A549 (cell line): ENCODE measurements at regions not wholly inside any gene's neighbourhood (a gene's known extent, or its start where the extent isn't known, plus 50 kb on each side); places are given as distances from the start of the nearest gene placed in this dataset.
A peak's percentile ranks its signal among the peaks of the same experiment; 100 is the strongest.
"Not testable (repeated sequence)": the region's sequence is repeated elsewhere in the genome, so short reads cannot be mapped to it uniquely, and the experiment has no call there.

ENCODE experiments used
- ATAC-seq, 2 experiments: fragments of 200-7000 bp in 1 of 2; fragments of >200 bp in 1 of 2; cut with Nextera tagmentation in 1 of 2; cut with Tn5 transposase in 1 of 2; 3 replicates each; pipeline versions ENCODE4 v1.8.0 to v1.9.1; 2018 to 2020; ENCODE audit warnings: mild to moderate bottlenecking in 1 of 2, moderate library complexity in 1 of 2
- CTCF ChIA-PET: fragments of 300-600 bp; sonication (Branson Sonifier 250); formaldehyde crosslinking; extraction: SDS; loops from one replicate; lab custom pipeline; 2021; ENCODE audit warnings: antibody characterized with exemption, inconsistent platforms; lab: Yijun Ruan, JAX
- POLR2A ChIA-PET: fragments of 350-600 bp; formaldehyde crosslinking; extraction: SDS; loops from one replicate; lab custom pipeline; 2021; ENCODE audit warnings: antibody characterized with exemption, inconsistent platforms; lab: Yijun Ruan, JAX
- DNase-seq, 2 experiments: peaks; one replicate each; pipeline versions ENCODE4 v3.0.0 to v3.0.0-alpha.2; 2011 to 2016; ENCODE audit warnings: low read depth in 1 of 2, low spot score in 1 of 2
- FAIRE-seq: peaks from 2 replicates; lab custom pipeline; 2011; peaks lifted over from hg19 to GRCh38; lab: Jason Lieb, UNC
- H3K27ac ChIP-seq, 2 experiments: fragments of >200 bp; sonication (Bioruptor Twin); formaldehyde crosslinking; 3 replicates each; pipeline ENCODE4 v1.5.1; 2016 to 2017
- H3K4me1 ChIP-seq: fragments of >200 bp; sonication (Bioruptor Twin); formaldehyde crosslinking; 3 replicates; pipeline ENCODE4 v1.6.1; 2016
- H3K4me2 ChIP-seq: fragments of >200 bp; sonication (Bioruptor Twin); formaldehyde crosslinking; 3 replicates; pipeline ENCODE4 v1.6.1; 2016
- H3K4me3 ChIP-seq: fragments of >200 bp; sonication (Bioruptor Twin); formaldehyde crosslinking; 3 replicates; pipeline ENCODE4 v1.5.1; 2016
- H3K9me3 ChIP-seq: fragments of >200 bp; sonication (Bioruptor Twin); formaldehyde crosslinking; 3 replicates; pipeline ENCODE4 v1.6.1; 2016
- RAD21 ChIP-seq, 2 experiments: fragments of >200 bp in 1 of 2; sonication (Bioruptor Twin) in 1 of 2; formaldehyde crosslinking in 1 of 2; IDR thresholded peaks in 1 of 2; conservative IDR thresholded peaks in 1 of 2; 2 replicates in 1 of 2; 3 replicates in 1 of 2; pipeline ENCODE4 v1.6.1; 2012 to 2018; ENCODE audit warnings: inconsistent platforms in 1 of 2
- RNF2 ChIP-seq: fragments of 200-600 bp; sonication (generic); IDR thresholded peaks from 2 replicates; pipeline ENCODE4 v1.6.1; 2016; ENCODE audit warnings: low read depth, mild to moderate bottlenecking, antibody characterized with exemption, moderate library complexity, borderline replicate concordance
- SMC3 ChIP-seq: fragments of >200 bp; sonication (Bioruptor Twin); formaldehyde crosslinking; IDR thresholded peaks from 3 replicates; pipeline ENCODE4 v1.6.1; 2018; ENCODE audit warnings: inconsistent platforms
- WGBS: methylation state at CpG from one replicate; pipeline ENCODE4 v1.1.6; 2017; ENCODE audit errors: missing lambda C conversion rate; 5-methylcytosine and 5-hydroxymethylcytosine counted together
- TF ChIP-seq, protein P1 (sequence below): fragments of >200 bp; sonication (Bioruptor Twin); formaldehyde crosslinking; IDR thresholded peaks from 3 replicates; pipeline ENCODE4 v1.5.1; 2016

GRCh38 chr11:3583476-3583875 is 58.3 kb downstream of the ART5 start:
- DNase-seq, H3K4me3 ChIP-seq, POLR2A ChIA-PET, H3K9me3 ChIP-seq, H3K4me2 ChIP-seq, CTCF ChIA-PET, H3K4me1 ChIP-seq, ATAC-seq, FAIRE-seq, H3K27ac ChIP-seq: not testable (repeated sequence)
- 9% methylated on average over 2 of the region's 2 CpGs for WGBS

DNA sequence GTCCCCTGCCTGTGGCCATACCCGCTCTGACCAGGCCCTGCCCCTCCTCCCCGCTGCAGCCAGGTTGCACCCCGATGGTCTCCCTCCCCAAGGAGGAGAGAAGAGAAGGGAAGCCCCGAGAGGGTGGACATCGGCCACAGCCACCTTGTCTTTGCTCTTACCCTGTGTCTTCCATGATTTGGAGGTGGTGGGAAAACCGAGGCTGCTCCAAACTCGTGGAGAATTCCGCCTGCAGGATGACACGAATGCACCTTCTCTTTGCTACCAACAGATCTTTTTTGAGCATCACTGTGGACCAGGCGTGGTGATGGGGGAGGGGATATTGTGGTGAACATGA is 60.4 kb downstream of the ART5 start:
- H3K4me1 ChIP-seq, H3K4me3 ChIP-seq, H3K9me3 ChIP-seq, DNase-seq, POLR2A ChIA-PET, H3K27ac ChIP-seq, FAIRE-seq, ATAC-seq: not testable (repeated sequence)
- H3K4me2 ChIP-seq = peak overlapping the region; percentile 99
- CTCF ChIA-PET = interaction anchor here (0.7 to 1.5 kb wide), 12 partner anchors 8 to 395 kb away, joined by 3 to 8 read pairs (median 3); no protein-coding TSS in a partner anchor
- WGBS = 6% methylated on average over 9 of the region's 10 CpGs

DNA sequence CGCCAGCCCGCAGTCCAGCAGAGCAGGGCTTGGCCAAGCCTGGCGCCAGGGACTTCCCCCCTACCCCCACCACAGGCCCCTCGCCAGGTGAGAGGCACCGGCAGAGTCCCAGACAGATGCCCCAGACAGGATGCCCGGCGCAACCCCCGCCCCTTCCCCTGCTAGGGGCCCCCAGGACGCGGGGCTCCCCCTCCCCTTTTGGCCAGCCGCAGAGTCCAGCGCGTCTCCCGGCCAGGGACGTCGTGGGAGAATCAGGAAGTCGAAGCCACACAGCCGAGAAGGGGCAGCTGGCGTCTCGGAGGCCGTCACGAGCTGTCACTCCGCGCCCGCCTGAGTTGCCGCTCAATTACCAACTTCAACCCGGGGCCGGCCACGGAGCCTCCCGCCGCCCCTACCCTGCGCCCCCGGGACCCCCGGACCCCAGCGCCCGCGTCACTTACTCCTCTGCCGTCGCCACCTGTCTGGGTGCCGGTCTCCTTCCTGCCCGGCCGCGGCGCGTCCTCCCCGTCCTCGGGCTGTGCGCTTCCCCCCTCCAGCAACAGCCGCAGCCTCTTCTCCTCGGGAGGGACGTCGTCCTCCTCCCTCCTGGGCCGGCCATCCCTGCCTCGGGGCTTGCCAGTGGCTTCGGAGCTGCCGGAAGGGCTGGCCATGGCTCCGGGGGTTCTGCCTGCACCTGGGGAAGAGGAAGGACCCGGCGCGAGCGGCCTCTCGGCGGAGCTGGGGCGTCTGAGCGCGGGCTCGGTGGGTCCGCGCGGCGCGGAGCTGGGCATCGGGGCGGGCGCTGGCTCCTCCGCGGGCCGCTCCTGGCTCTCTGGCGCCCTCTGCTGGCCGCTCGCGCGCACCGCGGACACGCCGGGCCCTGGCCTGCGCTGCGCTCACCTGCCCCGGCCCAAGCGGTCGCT is 61.1 kb downstream of the ART5 start:
- POLR2A ChIA-PET, FAIRE-seq, H3K4me1 ChIP-seq, H3K9me3 ChIP-seq: not testable (repeated sequence)
- DNase-seq (peak in 1 of 2 experiments; percentile 28), ATAC-seq (peak; percentile 80 to 99)
- Histone ChIP-seq H3K4me2 (peak overlapping the region; percentile 99), H3K4me3 (peak overlapping the region; percentile 52), H3K27ac (peak overlapping the region; percentile 48 to 73; a peak in 4 of 6 replicates)
- CTCF ChIA-PET = interaction anchor here (0.6 to 1.5 kb wide), 11 partner anchors 11 to 396 kb away, joined by 3 to 8 read pairs (median 3); no protein-coding TSS in a partner anchor
- 3% methylated on average over 34 of the region's 92 CpGs for WGBS
- TF ChIP-seq, protein P1, sequence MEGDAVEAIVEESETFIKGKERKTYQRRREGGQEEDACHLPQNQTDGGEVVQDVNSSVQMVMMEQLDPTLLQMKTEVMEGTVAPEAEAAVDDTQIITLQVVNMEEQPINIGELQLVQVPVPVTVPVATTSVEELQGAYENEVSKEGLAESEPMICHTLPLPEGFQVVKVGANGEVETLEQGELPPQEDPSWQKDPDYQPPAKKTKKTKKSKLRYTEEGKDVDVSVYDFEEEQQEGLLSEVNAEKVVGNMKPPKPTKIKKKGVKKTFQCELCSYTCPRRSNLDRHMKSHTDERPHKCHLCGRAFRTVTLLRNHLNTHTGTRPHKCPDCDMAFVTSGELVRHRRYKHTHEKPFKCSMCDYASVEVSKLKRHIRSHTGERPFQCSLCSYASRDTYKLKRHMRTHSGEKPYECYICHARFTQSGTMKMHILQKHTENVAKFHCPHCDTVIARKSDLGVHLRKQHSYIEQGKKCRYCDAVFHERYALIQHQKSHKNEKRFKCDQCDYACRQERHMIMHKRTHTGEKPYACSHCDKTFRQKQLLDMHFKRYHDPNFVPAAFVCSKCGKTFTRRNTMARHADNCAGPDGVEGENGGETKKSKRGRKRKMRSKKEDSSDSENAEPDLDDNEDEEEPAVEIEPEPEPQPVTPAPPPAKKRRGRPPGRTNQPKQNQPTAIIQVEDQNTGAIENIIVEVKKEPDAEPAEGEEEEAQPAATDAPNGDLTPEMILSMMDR = peak; percentile 67
- TF ChIP-seq RAD21 (conservative IDR thresholded peaks at IDR 0.05 in 1 of 2, IDR thresholded peaks at IDR 0.05 in 1 of 2) (peak; percentile 30 to 64; a peak in 4 of 5 replicates), SMC3 (peak; percentile 73), RNF2 (peak; percentile 76; the same call in 1 of the 2 replicates)

DNA sequence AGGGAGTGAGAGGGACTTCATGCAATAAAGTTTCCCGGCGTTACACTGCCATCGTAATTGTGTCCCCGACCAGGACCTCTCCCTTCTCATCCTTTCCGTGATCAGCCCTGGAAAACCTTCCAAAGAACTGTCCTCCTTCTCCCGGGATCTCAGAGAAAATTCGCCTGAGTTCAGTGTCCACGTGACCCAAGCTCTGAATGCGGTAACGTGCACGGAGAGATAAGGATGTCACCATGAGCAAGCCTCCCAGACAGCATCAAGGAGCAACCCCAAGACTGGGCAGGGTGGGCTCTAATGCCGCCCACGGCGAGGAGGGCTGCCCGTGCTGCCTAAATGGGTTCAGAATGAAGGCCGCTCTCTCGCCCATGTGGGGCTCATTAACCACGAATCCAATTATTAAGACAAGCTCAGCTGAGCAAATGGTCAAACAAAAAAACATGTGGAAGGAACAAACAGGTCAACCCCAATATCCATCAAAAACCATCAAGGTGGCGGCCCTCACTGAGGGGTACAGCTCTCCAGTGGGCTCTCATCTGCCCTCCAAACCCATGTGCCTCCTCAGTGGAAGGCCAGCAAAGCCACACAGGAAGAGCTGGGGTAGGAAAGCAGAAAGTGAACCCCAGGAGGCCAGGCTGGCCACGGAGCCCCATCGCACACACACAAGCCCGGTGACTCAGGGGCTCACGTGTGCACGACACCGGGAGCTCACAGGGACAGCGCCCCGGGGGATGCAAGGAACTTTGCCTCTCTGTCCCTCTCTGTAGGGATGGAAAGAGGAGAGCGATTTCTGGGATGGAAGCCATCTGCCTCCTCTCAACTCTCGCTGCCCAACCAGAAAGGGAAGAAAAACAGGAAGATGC is 62.0 kb downstream of the ART5 start:
- DNase-seq, H3K4me2 ChIP-seq, H3K4me1 ChIP-seq, H3K9me3 ChIP-seq, FAIRE-seq, H3K4me3 ChIP-seq, ATAC-seq, POLR2A ChIA-PET, H3K27ac ChIP-seq: not testable (repeated sequence)
- WGBS = 72% methylated on average over 26 of the region's 29 CpGs
- CTCF ChIA-PET = interaction anchor here (1.1 kb wide), 2 partner anchors 14 to 40 kb away, joined by 3 read pairs; no protein-coding TSS in a partner anchor

GRCh38 chr11:3576066-3576604 is 65.7 kb downstream of the ART5 start:
- H3K27ac ChIP-seq, H3K4me1 ChIP-seq, H3K4me3 ChIP-seq, H3K9me3 ChIP-seq, H3K4me2 ChIP-seq, DNase-seq, POLR2A ChIA-PET, FAIRE-seq, ATAC-seq: not testable (repeated sequence)
- CTCF ChIA-PET = interaction anchor here (1.5 kb wide), 1 partner anchor 497 kb away, joined by 3 read pairs; no protein-coding TSS in a partner anchor
- WGBS = 20% methylated on average over 12 of the region's 12 CpGs

DNA sequence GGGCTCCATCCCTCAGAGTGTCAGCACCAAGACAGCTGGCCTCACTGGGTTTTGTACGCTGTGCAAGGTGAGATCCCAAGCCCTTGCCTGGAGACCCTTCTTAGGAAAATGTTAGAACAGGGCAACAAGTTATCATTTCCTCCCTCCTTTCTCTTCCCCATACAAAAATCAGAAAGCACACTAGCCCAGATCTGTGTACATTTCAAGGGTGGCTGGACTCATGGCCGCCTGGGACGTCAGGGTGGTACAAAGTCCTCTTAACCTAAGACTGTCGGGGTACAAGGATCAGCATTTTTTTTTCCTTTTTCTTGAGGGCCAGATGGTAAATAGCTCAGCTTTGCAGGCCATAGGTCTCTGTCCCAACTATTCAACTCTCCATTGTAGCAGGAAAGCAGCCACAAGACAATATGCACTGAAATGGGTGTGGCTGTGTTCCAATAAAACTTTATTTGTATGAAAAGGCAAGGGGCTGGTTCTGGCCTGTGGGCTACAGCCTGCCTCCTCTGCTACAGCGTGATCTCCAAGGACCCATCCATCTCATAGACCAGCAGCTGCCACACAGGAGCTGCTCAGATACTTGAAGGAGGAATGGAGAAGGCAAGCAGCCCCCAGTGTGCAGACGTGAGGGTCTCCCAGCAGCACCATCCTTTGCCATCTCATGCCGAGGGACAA is 68.7 kb downstream of the ART5 start:
- H3K4me2 ChIP-seq, DNase-seq, H3K9me3 ChIP-seq, FAIRE-seq, H3K4me3 ChIP-seq, ATAC-seq, H3K27ac ChIP-seq, POLR2A ChIA-PET, H3K4me1 ChIP-seq: not testable (repeated sequence)
- WGBS = 27% methylated on average over 7 of the region's 7 CpGs
- CTCF ChIA-PET = interaction anchor here (0.7 kb wide), 1 partner anchor 22 kb away, joined by 3 read pairs; no protein-coding TSS in a partner anchor

DNA sequence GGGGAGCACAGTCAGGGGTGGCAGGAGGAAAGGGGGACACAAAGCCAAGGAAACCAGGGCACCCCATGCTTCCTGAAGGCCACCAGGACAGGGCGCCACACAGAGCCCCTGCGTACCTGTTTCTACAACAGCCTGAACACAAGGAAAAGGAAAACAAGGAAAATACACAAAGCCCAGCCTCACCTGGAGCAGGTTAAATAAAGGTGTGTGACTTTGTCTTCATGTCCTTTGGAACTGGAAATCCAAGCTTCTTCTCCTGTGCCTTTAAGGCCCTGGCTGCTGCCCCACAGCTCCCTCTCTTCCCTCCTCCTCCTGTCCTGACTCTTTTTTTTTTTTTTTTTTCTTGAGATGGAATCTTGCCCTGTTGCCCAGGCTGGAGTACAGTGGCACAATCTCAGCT is 70.0 kb downstream of the ART5 start:
- POLR2A ChIA-PET, CTCF ChIA-PET, H3K27ac ChIP-seq, FAIRE-seq, H3K4me1 ChIP-seq, H3K4me2 ChIP-seq, DNase-seq, ATAC-seq, H3K9me3 ChIP-seq, H3K4me3 ChIP-seq: not testable (repeated sequence)
- 69% methylated on average over 2 of the region's 2 CpGs for WGBS

DNA sequence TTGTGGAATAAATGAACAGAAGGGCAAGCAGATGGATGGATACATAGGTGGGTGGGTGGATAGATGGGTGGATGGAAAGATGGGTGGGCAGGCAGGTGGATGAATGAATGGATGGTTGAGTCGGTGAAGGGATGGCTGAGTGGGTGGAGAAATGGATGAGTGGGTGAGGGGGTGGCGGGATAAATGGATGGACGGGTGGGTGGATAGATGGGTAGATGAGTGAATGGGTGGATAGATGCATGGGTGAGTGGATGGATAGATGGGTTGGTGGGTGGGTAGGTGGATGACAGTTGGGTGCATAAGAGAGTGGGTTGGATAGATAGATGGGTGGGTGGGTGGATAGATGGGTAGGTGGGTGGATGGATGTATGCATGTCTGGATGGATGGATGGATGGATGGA is 76.0 kb downstream of the ART5 start:
- not testable (repeated sequence) for FAIRE-seq
- 10% methylated on average over 3 of the region's 3 CpGs for WGBS

More for the DNA sequence above, 76.0 kb downstream of the ART5 start:
- H3K4me2 ChIP-seq, H3K9me3 ChIP-seq, H3K4me1 ChIP-seq, H3K4me3 ChIP-seq, POLR2A ChIA-PET, H3K27ac ChIP-seq, DNase-seq, ATAC-seq: not testable (repeated sequence)
- CTCF ChIA-PET = interaction anchor here (1.3 kb wide), 1 partner anchor 15 kb away, joined by 3 read pairs; no protein-coding TSS in a partner anchor
